ENCODE measurements at regions not wholly inside any gene's neighbourhood (a gene's known extent, or its start where the extent isn't known, plus 50 kb on each side); places are given as distances from the start of the nearest gene placed in this dataset.

DNA sequence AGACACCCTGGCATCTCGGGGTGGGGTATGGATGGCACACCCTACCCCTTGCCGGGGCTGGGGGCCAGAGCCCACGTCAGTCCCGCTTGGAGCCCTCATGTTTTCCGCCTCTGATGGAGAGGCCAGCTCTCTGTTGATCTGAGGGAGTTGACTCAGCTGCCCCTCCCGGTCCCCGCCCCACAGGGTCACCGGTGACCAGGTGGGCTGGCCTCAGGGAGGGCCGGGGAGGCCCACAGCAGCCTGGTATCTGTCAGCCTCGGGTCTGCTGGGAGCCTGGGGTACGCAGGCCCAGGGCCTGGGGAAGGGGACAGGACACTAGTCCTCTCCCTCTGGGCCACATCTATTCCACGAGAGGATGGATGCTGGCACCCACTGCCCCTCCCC, 109.5 kb upstream of the CIBAR2 start:
- Histone ChIP-seq H3K4me2 (no peak overlapping the region), H3K27me3 (no peaks in the 10 kb centered on the region), H2AFZ (no peak overlapping the region), H3K79me2 (peaks cover 25% of the 10 kb centered on the region), H3K27ac (peak overlapping the region; percentile 87), H3K4me3 (no peak overlapping the region), H3K9me3 (ENCODE audit: low read depth) (no peaks in the 10 kb centered on the region), H3K9me2 (replicated peaks; ENCODE audit: insufficient read depth) (no peaks in the 10 kb centered on the region), H4K20me1 (ENCODE audit: insufficient read depth, poor library complexity, severe bottlenecking) (peaks cover 3% of the 10 kb centered on the region), H3K4me1 (ENCODE audit: insufficient read depth) (peaks cover 42% of the 10 kb centered on the region), H3K36me3 (replicated peaks; ENCODE audit: insufficient read depth, low read depth) (no peaks in the 10 kb centered on the region)
- 73% methylated on average over 12 of the region's 12 CpGs for WGBS (ENCODE audit: low lambda C conversion rate, missing lambda C conversion rate)
- no peak for TF ChIP-seq EZH2phosphoT487 (IDR thresholded peaks at IDR 0.05; ENCODE audit: low read depth, severe bottlenecking, unreplicated experiment)
- no peak for TF ChIP-seq CTCF (IDR thresholded peaks at IDR 0.05; ENCODE audit: poor library complexity)
- DNase-seq (ENCODE audit: low spot score): no peak

DNA sequence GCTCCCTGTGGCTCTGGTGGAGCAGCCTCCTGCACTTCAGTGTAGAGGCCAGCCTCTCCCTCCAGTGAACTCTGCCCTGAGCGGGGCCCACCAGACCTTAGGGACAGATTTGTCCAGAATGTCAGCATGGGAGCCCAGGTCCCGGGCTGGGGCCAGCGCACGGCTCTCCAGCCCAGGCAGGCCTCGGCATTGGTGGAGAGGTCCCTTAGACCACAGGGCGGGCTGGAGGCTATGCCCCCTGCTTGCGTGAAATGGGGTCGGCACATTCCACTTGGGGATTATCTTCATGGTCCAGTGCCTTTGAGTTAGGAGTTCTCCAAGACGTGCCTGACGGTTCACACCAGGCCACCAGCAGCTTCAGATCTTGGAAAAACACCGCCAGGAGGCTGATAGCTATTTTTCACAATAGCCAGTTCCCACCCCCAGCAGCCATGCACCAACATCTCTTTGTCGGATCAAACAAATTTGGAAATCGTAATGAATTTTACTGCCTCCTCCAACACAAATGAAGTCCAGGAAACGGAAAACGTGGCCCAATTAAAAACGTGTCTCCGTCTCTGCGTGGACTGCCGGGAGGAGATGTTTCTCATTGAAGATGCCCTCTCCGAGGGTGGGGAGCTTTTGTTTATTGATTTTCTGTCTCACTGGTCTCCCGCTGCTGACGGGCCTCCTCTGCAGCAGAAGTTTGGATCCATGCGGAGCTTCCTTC, 110.0 kb upstream of the CIBAR2 start:
- no peak for DNase-seq (ENCODE audit: low spot score)
- Histone ChIP-seq H4K20me1 (ENCODE audit: insufficient read depth, poor library complexity, severe bottlenecking) (peaks cover 3% of the 10 kb centered on the region), H3K79me2 (peaks cover 25% of the 10 kb centered on the region), H3K9me2 (replicated peaks; ENCODE audit: insufficient read depth) (no peaks in the 10 kb centered on the region), H3K27me3 (no peaks in the 10 kb centered on the region), H2AFZ (no peak overlapping the region), H3K36me3 (replicated peaks; ENCODE audit: insufficient read depth, low read depth) (no peaks in the 10 kb centered on the region), H3K4me1 (ENCODE audit: insufficient read depth) (peaks cover 42% of the 10 kb centered on the region), H3K9me3 (ENCODE audit: low read depth) (no peaks in the 10 kb centered on the region), H3K27ac (peak overlapping the region; percentile 87), H3K4me2 (peak overlapping the region; percentile 18), H3K4me3 (no peak overlapping the region)
- TF ChIP-seq CTCF (IDR thresholded peaks at IDR 0.05; ENCODE audit: poor library complexity) (no peak), EZH2phosphoT487 (IDR thresholded peaks at IDR 0.05; ENCODE audit: low read depth, severe bottlenecking, unreplicated experiment) (no peak), EZH2 (IDR thresholded peaks at IDR 0.05; ENCODE audit: borderline replicate concordance) (no peak)
- 61% methylated on average over 23 of the region's 23 CpGs for WGBS (ENCODE audit: low lambda C conversion rate, missing lambda C conversion rate)

DNA sequence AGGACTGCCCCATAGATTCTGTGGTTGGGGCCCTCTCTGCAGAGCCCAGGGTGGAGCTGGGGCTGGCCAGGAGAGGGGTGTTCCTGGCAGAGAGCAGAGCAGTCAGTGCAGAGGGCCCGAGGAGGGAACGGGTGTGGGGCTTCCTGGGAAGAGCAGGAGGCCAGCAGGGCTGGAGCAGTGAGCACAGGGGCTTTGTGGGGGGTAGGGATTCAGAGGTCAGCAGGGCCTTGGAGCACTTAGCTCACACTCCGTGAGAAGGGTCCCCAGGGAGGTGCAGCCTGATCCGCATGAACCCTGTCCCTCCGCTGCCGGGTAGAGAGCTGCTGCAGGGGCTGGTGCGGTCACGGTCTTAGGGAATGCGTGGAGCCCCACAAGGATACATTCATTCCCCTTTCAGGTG, 113.0 kb upstream of the CIBAR2 start:
- H3K4me3 ChIP-seq: no peak overlapping the region
- no peaks in the 10 kb centered on the region for H3K36me3 ChIP-seq (replicated peaks; ENCODE audit: insufficient read depth, low read depth)
- no peaks in the 10 kb centered on the region for H3K27me3 ChIP-seq
- TF ChIP-seq EZH2phosphoT487 (IDR thresholded peaks at IDR 0.05; ENCODE audit: low read depth, severe bottlenecking, unreplicated experiment): no peak
- no peak for TF ChIP-seq EZH2 (IDR thresholded peaks at IDR 0.05; ENCODE audit: borderline replicate concordance)
- TF ChIP-seq CTCF (IDR thresholded peaks at IDR 0.05; ENCODE audit: poor library complexity): no peak
- 81% methylated on average over 9 of the region's 9 CpGs for WGBS (ENCODE audit: low lambda C conversion rate, missing lambda C conversion rate)
- H3K4me2 ChIP-seq: no peak overlapping the region
- H3K4me1 ChIP-seq (ENCODE audit: insufficient read depth): peaks cover 46% of the 10 kb centered on the region
- DNase-seq (ENCODE audit: low spot score): no peak
- H3K79me2 ChIP-seq: peaks cover 31% of the 10 kb centered on the region
- H2AFZ ChIP-seq: no peak overlapping the region
- H3K9me3 ChIP-seq (ENCODE audit: low read depth): no peaks in the 10 kb centered on the region
- H3K27ac ChIP-seq: no peak overlapping the region
- no peaks in the 10 kb centered on the region for H3K9me2 ChIP-seq (replicated peaks; ENCODE audit: insufficient read depth)
- H4K20me1 ChIP-seq (ENCODE audit: insufficient read depth, poor library complexity, severe bottlenecking): peaks cover 3% of the 10 kb centered on the region

Data from hepatocyte (in vitro differentiated cells).